Adipocyte (in vitro differentiated cells): ENCODE measurements at regions not wholly inside any gene's neighbourhood (a gene's known extent, or its start where the extent isn't known, plus 50 kb on each side); places are given as distances from the start of the nearest gene placed in this dataset.
"Not testable (repeated sequence)": the region's sequence is repeated elsewhere in the genome, so short reads cannot be mapped to it uniquely, and the experiment has no call there.

Source experiments
- DNase-seq: peaks from one replicate; pipeline ENCODE4 v3.0.0-alpha.2; 2015; ENCODE audit warnings: low read depth
- H3K27me3 ChIP-seq: replicated peaks from 2 replicates; pipeline ENCODE4 v1.7.0; 2013; ENCODE audit warnings: mild to moderate bottlenecking, low read length, moderate library complexity; ENCODE audit not compliant: control insufficient read depth, insufficient read depth
- H3K36me3 ChIP-seq: 2 replicates; pipeline ENCODE4 v1.7.0; 2013; ENCODE audit warnings: low read length, mild to moderate bottlenecking, moderate library complexity; ENCODE audit not compliant: control insufficient read depth, insufficient read depth, severe bottlenecking
- H3K4me1 ChIP-seq: 2 replicates; pipeline ENCODE4 v1.7.0; 2013; ENCODE audit warnings: mild to moderate bottlenecking, low read length, moderate library complexity; ENCODE audit not compliant: control insufficient read depth, insufficient read depth
- H3K4me3 ChIP-seq: 2 replicates; pipeline ENCODE4 v1.7.0; 2013; ENCODE audit warnings: mild to moderate bottlenecking, low read length, moderate library complexity
- H3K9ac ChIP-seq: 2 replicates; pipeline ENCODE4 v1.7.0; 2013; ENCODE audit warnings: mild to moderate bottlenecking, low read length, moderate library complexity
- H3K9me3 ChIP-seq: 2 replicates; pipeline ENCODE4 v1.7.0; 2013; ENCODE audit warnings: mild to moderate bottlenecking, low read length, moderate library complexity; ENCODE audit not compliant: control insufficient read depth

DNA sequence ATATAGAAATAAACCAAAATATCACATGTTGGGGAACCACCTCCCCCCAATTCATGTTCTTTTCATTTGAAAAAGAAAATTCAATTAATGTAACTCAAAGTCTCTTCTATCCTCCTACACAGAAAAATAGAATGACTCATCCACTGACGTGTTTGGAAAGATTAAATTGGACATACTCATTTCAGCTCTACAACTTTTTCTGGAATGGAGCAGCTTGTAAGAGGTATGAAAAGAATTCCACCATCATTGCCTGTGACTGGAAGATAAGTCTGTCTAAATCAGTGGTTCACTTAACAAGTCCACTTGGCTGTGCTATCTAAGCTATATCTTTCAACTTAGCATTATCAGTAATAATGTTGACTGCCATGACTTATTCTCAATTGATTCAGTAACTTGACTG lies 702.3 kb downstream of the BRINP3 start:
- Histone ChIP-seq H3K4me3 (no peak overlapping the region), H3K9ac (no peak overlapping the region), H3K27me3 (no peaks in the 10 kb centered on the region), H3K9me3 (no peaks in the 10 kb centered on the region), H3K4me1 (no peaks in the 10 kb centered on the region), H3K36me3 (no peaks in the 10 kb centered on the region)
- peak; percentile 87 for DNase-seq

DNA sequence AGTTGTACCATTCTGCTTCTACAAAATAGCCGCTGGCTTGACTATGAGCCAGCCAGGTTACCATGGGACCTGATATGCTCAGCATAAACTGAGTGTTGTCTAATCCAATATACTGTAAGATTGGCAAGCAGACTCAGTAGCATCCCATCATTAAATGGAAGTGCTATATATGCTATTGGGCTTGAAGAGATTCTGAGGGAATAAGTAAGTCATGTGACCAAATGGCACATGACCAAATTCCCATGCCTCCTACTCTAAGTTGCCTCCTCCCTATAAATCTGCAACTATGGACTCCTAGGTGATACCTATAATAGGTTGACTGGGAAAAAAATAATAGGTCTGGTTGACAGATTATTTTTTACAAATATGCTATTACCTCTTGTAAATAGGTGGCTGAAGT lies 698.6 kb downstream of the BRINP3 start:
- Histone ChIP-seq H3K4me3 (no peak overlapping the region), H3K9me3 (peaks cover 3% of the 10 kb centered on the region)
- DNase-seq, result no peak

DNA sequence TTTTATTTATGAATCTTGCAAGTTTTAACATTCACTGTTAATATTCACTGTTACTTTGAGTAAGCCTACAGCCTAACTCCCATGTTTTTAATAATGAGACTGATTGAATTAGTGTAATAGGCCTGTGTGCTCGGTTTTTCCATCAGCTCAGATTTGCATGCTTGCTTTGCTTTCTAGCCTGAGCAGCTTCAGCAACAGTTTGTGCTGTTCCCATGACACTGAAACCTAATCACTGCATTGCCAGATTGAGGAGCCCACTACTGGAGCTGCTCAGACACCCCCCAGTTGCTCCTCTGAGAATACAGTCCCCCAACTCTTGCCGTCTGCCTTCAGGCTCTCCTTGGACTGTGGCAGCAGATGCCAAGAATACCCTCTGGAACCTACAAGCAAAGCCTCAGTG lies 695.4 kb downstream of the BRINP3 start:
- Histone ChIP-seq H3K9me3 (peaks cover 3% of the 10 kb centered on the region), H3K27me3 (no peaks in the 10 kb centered on the region), H3K4me3 (no peak overlapping the region), H3K4me1 (no peaks in the 10 kb centered on the region), H3K9ac (no peak overlapping the region), H3K36me3 (no peaks in the 10 kb centered on the region)
- DNase-seq, result no peak

More for the DNA sequence above, 698.6 kb downstream of the BRINP3 start:
- H3K4me1 ChIP-seq, result no peaks in the 10 kb centered on the region
- H3K27me3 ChIP-seq, result no peaks in the 10 kb centered on the region
- H3K36me3 ChIP-seq, result no peaks in the 10 kb centered on the region
- no peak overlapping the region for H3K9ac ChIP-seq

DNA sequence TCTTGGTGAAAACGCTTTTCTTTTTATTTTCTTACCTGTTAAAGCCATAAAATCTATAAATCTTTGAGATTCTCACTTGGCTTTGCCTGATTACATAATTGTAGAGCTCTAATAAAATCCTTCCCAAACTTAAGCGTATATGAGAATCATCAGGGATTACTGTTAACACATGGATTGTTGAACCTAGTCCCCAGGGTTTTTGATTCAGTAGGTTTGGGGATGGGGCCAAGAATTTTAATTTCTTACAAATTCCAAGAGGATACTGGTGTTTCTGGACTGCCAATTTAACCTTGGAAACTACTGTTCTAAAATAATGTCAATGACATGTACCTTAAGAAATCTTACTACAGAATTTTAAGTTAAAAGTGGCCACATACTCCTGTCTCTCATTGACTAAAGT lies 694.2 kb downstream of the BRINP3 start:
- no peaks in the 10 kb centered on the region for H3K27me3 ChIP-seq
- no peak for DNase-seq

DNA sequence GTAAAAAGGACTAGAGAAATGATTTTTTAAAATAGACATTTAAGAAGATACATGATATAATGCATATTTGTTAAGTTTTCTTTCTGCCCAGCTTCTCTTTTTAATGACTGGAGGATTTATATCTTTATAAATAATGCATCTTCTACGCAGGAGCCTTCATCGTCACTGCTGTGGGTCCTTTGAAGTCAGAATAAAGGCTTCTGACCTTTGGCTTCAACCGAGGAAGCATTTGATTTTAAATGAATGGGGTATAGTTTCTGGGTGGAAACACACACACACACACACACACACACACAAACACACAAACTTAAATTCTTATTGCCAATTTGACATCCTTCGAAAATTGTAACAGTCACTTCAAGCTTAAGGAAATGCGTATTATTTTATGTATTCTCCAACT lies 690.9 kb downstream of the BRINP3 start:
- peaks cover 3% of the 10 kb centered on the region for H3K9me3 ChIP-seq
- H3K4me3 ChIP-seq, result no peak overlapping the region
- no peaks in the 10 kb centered on the region for H3K4me1 ChIP-seq
- no peaks in the 10 kb centered on the region for H3K27me3 ChIP-seq
- no peak overlapping the region for H3K9ac ChIP-seq
- DNase-seq, result no peak
- H3K36me3 ChIP-seq, result no peaks in the 10 kb centered on the region

More for the DNA sequence above, 694.2 kb downstream of the BRINP3 start:
- H3K36me3 ChIP-seq, result no peaks in the 10 kb centered on the region
- H3K4me1 ChIP-seq, result no peaks in the 10 kb centered on the region
- peaks cover 3% of the 10 kb centered on the region for H3K9me3 ChIP-seq
- H3K9ac ChIP-seq, result no peak overlapping the region
- no peak overlapping the region for H3K4me3 ChIP-seq

DNA sequence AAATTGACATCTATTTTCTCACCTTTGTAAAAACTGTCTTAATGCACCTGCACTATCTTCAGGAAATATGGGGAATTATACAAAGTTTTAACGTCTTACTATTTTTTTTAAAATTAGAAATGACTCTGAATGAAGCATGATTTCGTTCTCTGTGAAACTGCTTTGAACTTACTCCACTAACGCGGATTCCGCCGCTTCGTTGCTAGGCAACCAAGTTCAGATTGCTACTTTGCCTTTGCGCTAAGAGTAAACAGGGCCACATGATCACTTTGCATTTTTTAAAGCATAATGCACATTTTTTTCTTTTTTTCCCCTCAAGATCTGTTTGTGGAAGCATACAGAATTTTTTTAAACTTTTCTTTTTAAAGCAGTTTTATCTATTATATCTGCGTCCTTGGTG lies 690.5 kb downstream of the BRINP3 start:
- no peaks in the 10 kb centered on the region for H3K36me3 ChIP-seq
- H3K9ac ChIP-seq, result no peak overlapping the region

DNA sequence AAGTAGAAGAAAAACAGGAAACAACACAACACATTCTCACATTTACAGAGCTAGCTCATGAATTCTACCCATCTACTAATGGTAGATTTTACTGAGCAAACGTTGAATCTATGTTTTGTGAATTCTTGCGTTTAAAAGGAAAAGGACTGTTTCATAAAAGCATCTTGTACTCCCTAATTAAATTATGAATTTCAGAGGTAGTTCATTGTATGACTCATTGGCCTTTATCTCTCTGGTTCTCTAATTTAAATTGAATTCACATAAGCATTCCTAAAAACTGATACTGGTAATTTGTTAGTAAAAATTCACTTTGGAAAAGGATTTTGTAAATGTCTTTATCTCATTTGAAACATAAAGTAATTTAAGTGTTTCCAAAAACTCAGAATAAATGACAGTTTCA lies 687.3 kb downstream of the BRINP3 start:
- no peak for DNase-seq
- Histone ChIP-seq H3K36me3 (no peaks in the 10 kb centered on the region), H3K9me3 (no peaks in the 10 kb centered on the region), H3K27me3 (no peaks in the 10 kb centered on the region), H3K4me3 (no peak overlapping the region), H3K9ac (no peak overlapping the region), H3K4me1 (no peaks in the 10 kb centered on the region)

More for the DNA sequence above, 690.5 kb downstream of the BRINP3 start:
- Histone ChIP-seq H3K9me3 (peaks cover 3% of the 10 kb centered on the region), H3K4me1 (no peaks in the 10 kb centered on the region), H3K4me3 (no peak overlapping the region), H3K27me3 (no peaks in the 10 kb centered on the region)
- DNase-seq, result no peak

DNA sequence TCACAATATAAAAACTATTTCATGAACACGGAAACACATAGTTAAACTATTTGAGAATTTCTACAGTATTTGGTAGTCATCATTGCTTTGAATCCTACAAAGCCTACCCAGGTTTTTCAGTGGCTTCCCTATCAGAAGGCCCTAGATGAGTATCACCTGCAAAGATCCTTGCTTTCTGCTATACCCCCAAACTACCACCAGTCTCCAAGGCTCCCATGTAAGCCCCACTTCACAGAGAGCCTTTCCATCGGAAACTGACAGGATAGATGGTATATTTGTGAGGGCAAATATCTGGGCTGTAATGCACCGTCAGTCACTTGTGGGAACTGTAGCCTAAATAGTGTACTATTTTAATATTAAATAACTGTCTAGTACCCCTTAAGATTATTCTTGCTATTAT lies 674.3 kb downstream of the BRINP3 start:
- Histone ChIP-seq H3K27me3 (no peaks in the 10 kb centered on the region), H3K9me3 (no peaks in the 10 kb centered on the region), H3K4me1 (no peaks in the 10 kb centered on the region), H3K36me3 (no peaks in the 10 kb centered on the region), H3K4me3 (no peak overlapping the region), H3K9ac (no peak overlapping the region)
- no peak for DNase-seq

DNA sequence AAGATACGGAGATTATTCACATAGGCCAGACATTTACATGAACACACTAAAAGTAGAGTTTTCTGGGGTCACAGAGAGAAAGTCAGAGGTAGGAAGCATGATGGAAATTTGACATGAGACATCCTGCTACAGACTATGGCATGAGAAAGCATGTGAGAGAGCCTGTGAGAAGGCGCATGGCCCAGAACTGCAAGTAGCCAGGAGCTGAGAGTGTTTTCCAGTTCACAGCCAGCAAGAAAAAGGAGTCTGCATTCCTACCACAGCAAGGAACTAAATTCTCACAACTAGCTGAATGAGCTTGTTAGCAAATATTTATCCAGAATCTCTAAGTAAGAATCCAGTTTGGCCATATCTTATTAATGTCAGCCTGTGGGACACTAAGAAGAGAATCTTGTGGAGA lies 673.3 kb downstream of the BRINP3 start:
- DNase-seq, result no peak
- no peaks in the 10 kb centered on the region for H3K4me1 ChIP-seq
- no peaks in the 10 kb centered on the region for H3K36me3 ChIP-seq
- H3K9ac ChIP-seq, result no peak overlapping the region
- no peaks in the 10 kb centered on the region for H3K27me3 ChIP-seq
- H3K9me3 ChIP-seq, result no peaks in the 10 kb centered on the region
- H3K4me3 ChIP-seq, result no peak overlapping the region

DNA sequence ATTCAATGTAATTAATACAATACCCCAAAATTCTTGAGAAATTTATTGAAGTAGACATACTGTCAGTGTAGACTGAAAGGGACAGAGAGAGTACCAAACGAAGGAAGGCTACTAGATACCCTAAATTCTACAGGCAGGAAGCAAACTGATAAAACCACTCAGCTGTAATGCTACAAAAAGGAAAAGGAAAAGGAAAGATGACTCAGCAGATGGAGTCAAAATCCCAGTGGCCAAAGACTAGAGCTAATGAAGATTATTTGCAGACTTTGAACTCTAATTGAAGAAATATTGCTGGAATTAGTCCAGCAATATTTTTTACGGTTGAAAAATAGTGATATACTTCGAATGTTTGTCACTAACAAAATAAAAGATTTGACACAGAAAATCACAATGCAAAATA lies 671.9 kb downstream of the BRINP3 start:
- Histone ChIP-seq H3K4me3 (no peak overlapping the region), H3K4me1 (no peaks in the 10 kb centered on the region), H3K9ac (no peak overlapping the region), H3K9me3 (no peaks in the 10 kb centered on the region), H3K36me3 (no peaks in the 10 kb centered on the region), H3K27me3 (no peaks in the 10 kb centered on the region)
- DNase-seq, result no peak

DNA sequence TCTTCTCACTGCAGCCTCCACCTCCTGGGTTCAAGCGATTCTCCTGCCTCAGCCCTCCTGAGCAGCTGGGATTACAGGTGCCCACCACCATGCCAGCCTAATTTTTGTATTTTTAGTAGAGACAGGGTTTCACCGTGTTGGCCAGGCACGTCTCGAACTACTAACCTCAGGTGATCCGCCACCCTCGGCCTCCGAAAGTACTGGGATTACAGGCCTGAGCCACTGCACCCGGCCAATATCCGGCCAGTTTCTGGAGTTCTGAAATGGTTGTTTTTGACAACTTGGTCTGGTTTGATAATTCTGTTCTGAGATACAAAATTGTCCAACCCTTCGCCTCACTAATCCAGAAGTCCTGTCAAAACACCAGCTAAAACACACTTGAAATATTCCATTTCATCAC lies 667.0 kb downstream of the BRINP3 start:
- not testable (repeated sequence) for H3K27me3 ChIP-seq, H3K4me1 ChIP-seq, H3K36me3 ChIP-seq, DNase-seq, H3K4me3 ChIP-seq, H3K9me3 ChIP-seq, H3K9ac ChIP-seq

DNA sequence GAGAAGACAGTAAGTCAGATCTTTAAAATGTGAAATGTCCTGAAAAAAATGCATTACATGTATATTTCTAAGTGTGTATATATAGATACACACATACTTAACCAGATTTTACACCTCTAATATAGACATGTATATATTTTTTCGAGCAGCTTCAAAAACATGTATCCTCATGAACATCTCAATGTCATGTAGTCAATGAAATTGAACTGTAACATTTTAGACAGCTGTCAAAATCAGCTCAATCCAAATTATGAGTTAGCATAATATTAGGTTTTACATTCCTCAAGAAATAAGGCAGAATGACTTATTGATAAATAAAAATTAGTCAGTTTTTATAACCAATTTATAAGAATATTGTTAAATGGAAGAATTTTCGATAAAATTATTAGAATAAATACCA lies 665.7 kb downstream of the BRINP3 start:
- H3K4me3 ChIP-seq, result no peak overlapping the region
- no peaks in the 10 kb centered on the region for H3K9me3 ChIP-seq
- H3K4me1 ChIP-seq, result no peaks in the 10 kb centered on the region
- no peak for DNase-seq
- no peak overlapping the region for H3K9ac ChIP-seq
- no peaks in the 10 kb centered on the region for H3K36me3 ChIP-seq
- H3K27me3 ChIP-seq, result no peaks in the 10 kb centered on the region
